ENCODE measurements at regions not wholly inside any gene's neighbourhood (a gene's known extent, or its start where the extent isn't known, plus 50 kb on each side); places are given as distances from the start of the nearest gene placed in this dataset.

DNA sequence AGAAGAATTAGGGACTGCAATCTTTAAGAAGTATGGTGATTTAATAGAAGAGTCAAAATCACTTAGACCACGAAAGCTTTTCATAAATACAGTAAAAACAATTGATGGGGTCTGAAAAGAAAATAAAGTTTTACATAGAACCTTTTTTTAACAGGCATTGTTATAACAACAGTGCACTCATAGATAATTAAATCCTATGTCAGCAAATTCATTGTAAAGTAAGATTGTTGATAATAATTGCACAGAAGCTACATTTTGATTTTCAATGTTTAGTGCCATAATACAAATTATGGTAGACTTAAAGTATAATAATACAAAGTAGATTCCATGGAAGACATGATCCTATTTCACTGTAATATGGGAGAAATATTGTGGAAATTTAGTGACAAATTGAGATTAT is 130.7 kb upstream of the FSIP2 start:
- TF ChIP-seq CTCF (IDR thresholded peaks at IDR 0.05): no peak
- TF ChIP-seq POLR2AphosphoS5 (IDR thresholded peaks at IDR 0.05): no peak
- no peak for TF ChIP-seq POLR2A (IDR thresholded peaks at IDR 0.05)

All from upper lobe of left lung (tissue), 4 donors.